COR-L47 (cell line): ENCODE measurements at regions not wholly inside any gene's neighbourhood (a gene's known extent, or its start where the extent isn't known, plus 50 kb on each side); places are given as distances from the start of the nearest gene placed in this dataset.
A peak's percentile ranks its signal among the peaks of the same experiment; 100 is the strongest.

Experiments
- DNase-seq: peaks from one replicate; lab custom pipeline; 2025; lab: John Stamatoyannopoulos, UW

- DNase-seq = no peak
These were observed 54.9 kb upstream of the ENAH start for GRCh38 chr1:225707824-225708223.

DNA sequence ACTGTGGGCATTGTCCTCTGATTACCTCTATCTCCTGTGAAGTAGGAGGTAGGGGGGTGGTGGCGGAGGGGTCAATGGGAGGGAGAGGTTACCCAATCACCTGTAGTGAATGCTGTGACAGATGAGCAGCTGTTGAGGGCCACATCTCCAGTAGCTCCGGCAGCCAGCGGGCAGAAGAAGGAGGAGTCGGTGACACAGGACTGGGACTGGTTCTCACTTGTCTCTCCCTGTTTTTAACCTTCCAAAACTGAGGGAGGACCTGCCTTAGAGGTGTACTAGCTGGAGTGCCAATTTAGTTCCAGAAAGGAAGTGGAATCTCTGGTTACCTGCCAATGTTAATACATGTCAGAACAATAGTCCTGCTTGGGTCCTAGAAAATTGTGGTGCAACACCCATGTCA, 56.2 kb upstream of the ENAH start:
- DNase-seq = peak; percentile 83

- DNase-seq = no peak
These were observed 57.9 kb upstream of the ENAH start for GRCh38 chr1:225710804-225711203.

DNA sequence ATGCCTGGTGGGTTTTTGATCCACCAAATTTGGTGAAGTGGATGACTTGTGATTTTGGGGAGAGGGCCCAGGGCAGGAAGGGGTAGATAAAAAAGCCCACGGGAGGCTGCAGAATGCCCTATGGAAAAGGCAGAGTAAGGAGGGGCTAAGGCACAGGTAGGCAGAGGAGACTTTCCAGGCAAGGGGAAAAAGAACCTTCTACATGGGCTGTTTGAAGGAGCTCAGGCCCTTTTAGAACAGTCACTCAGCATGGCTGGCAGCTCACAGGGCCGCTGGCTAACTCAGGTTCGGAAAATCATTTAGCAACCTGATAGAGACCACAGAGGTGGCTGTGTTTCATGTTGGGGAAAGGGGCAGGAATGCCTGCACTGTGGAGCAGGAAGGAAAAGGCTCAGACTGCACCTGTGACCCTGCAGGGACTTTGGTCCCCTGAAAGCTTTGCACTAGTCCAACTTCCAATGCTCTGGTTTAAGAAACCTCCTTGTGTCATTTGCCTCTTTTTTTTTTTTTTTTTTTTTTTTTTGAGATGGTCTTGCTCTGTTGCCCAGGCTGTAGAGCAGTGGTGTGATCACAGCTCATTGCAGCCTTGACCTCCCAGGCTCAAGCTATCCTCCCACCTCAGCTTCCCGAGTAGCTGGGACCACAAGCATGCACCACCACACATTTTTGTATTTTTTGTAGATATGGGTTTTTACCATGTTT, 58.5 kb upstream of the ENAH start:
- DNase-seq = no peak

DNA sequence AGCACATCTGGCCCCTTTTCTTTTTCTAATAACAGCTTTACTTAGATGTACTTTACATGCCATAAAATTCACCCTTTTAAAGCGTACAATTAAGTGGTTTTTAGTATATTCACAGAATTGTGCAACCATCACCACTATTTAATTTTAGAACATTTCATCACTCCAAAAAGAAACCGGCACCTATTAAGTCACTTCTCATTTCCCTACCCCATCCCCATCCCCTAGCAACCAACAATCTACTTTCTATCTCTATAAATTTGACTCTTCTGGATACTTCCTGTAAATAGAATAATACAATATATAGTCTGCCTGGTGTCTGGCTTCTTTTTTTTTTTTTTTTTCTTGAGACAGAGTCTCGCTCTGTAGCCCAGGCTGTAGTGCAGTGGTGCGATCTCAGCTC, 59.5 kb upstream of the ENAH start:
- DNase-seq = no peak

DNA sequence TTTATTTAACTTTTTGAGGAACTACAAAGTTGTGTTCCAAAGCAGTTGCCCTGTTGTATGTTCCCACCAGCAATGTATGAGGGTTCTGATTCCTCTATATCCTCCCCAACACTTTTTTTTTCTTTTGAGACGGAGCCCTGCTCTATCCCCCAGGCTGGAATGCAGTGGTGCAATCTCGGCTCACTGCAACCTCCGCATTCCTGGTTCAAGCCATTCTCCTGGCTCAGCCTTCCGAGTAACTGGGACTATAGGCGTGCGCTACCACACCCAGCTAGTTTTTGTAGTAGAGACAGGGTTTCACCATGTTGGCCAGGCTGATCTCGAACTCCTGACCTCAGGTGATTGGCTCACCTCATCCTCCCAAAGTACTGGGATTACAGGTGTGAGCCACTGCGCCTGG, 60.4 kb upstream of the ENAH start:
- DNase-seq = no peak

DNA sequence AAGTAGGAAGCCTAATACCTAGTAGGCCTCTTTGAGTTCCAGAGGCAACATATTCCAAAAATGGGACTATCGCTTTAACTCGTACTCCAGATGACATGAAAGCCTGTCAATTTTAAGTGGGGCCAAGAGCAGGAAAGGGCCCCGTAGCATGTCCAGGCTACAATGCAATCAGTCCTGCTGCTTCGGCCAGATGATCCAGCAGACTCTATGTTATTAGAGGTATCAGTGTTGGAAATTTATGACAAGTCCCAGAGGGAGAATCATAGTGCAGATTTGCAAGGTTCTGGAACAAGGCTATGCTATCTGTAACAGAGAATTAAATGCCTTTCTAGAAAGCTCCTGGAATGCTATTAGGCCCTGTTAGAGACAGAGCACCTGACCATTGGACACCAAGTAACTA, 56.7 kb upstream of the SRP9 start:
- no peak for DNase-seq

GRCh38 chr1:225724251-225724650, 53.4 kb upstream of the SRP9 start:
- DNase-seq = no peak
